GM23338 (cell line): ENCODE measurements at regions not wholly inside any gene's neighbourhood (a gene's known extent, or its start where the extent isn't known, plus 50 kb on each side); places are given as distances from the start of the nearest gene placed in this dataset.

Experiments
- ATAC-seq: fragments of 200-7000 bp; cut with Tn5 transposase; 3 replicates; pipeline ENCODE4 v1.9.1; 2020
- DNase-seq: peaks from one replicate; pipeline ENCODE4 v3.0.0-alpha.2; 2015; ENCODE audit warnings: low spot score
- H2AFZ ChIP-seq: fragments of 200-600 bp; sonication (generic); 2 replicates; pipeline ENCODE4 v1.8.0; 2016; ENCODE audit warnings: antibody characterized with exemption, mild to moderate bottlenecking, moderate library complexity
- H3F3A ChIP-seq: fragments of 200-600 bp; sonication (generic); replicated peaks from 2 replicates; pipeline ENCODE4 v1.8.0; 2017; ENCODE audit warnings: antibody characterized with exemption, mixed run types, low read depth
- H3K27ac ChIP-seq: fragments of 200-600 bp; sonication (generic); 2 replicates; pipeline ENCODE4 v1.6.1; 2016; ENCODE audit warnings: low read depth
- H3K27me3 ChIP-seq: fragments of 200-600 bp; sonication (generic); 2 replicates; pipeline ENCODE4 v1.8.0; 2016; ENCODE audit warnings: mild to moderate bottlenecking, mixed run types, moderate library complexity; ENCODE audit not compliant: insufficient read depth
- H3K36me3 ChIP-seq: fragments of 200-600 bp; sonication (generic); 2 replicates; pipeline ENCODE4 v1.8.0; 2016; ENCODE audit warnings: mild to moderate bottlenecking; ENCODE audit not compliant: insufficient read depth
- H3K4me1 ChIP-seq: fragments of 200-600 bp; sonication (generic); 2 replicates; pipeline ENCODE4 v1.8.0; 2016; ENCODE audit warnings: mild to moderate bottlenecking, moderate library complexity; ENCODE audit not compliant: insufficient read depth
- H3K4me2 ChIP-seq: fragments of 200-600 bp; sonication (generic); 2 replicates; pipeline ENCODE4 v1.7.1; 2017; ENCODE audit warnings: mixed run types
- H3K4me3 ChIP-seq: fragments of 200-600 bp; sonication (generic); 2 replicates; pipeline ENCODE4 v1.6.1; 2016; ENCODE audit warnings: mixed run types
- H3K79me2 ChIP-seq: fragments of 200-600 bp; sonication (generic); replicated peaks from 2 replicates; pipeline ENCODE4 v1.8.0; 2017; ENCODE audit warnings: mild to moderate bottlenecking; ENCODE audit not compliant: insufficient read depth
- H3K9me2 ChIP-seq: fragments of 200-600 bp; sonication (generic); 2 replicates; pipeline ENCODE4 v1.8.0; 2017; ENCODE audit not compliant: insufficient read depth
- H4K20me1 ChIP-seq: fragments of 200-600 bp; sonication (generic); replicated peaks from 2 replicates; pipeline ENCODE4 v1.8.0; 2017; ENCODE audit warnings: mild to moderate bottlenecking; ENCODE audit not compliant: insufficient read depth
- H3K27ac Mint-ChIP-seq: 2 replicates; pipeline ENCODE4 v1.8.0; 2020; ENCODE audit warnings: inconsistent platforms, mild to moderate bottlenecking, moderate library complexity, mixed read lengths
- H3K27me3 Mint-ChIP-seq: 3 replicates; pipeline ENCODE4 v1.8.0; 2022; ENCODE audit warnings: low read depth, mild to moderate bottlenecking, moderate library complexity, mixed read lengths, inconsistent platforms; ENCODE audit not compliant: insufficient read depth, poor library complexity
- H3K36me3 Mint-ChIP-seq: 3 replicates; pipeline ENCODE4 v1.8.0; 2021; ENCODE audit warnings: low read depth, mild to moderate bottlenecking, inconsistent platforms, moderate library complexity, mixed read lengths
- H3K4me1 Mint-ChIP-seq: 3 replicates; pipeline ENCODE4 v1.8.0; 2020; ENCODE audit warnings: mild to moderate bottlenecking, inconsistent platforms, mixed read lengths
- H3K4me3 Mint-ChIP-seq: 3 replicates; pipeline ENCODE4 v1.8.0; 2021; ENCODE audit warnings: moderate library complexity, mild to moderate bottlenecking, inconsistent platforms, mixed read lengths
- H3K9me3 Mint-ChIP-seq: 3 replicates; pipeline ENCODE4 v1.8.0; 2020; ENCODE audit warnings: moderate library complexity, mild to moderate bottlenecking, inconsistent platforms, mixed read lengths
- JUNB ChIP-seq: IDR thresholded peaks from one replicate; pipeline ENCODE4 v1.6.1; 2016; ENCODE audit warnings: antibody characterized with exemption; ENCODE audit not compliant: unreplicated experiment
- STAT1 ChIP-seq: IDR thresholded peaks from one replicate; pipeline ENCODE4 v1.6.1; 2016; ENCODE audit warnings: antibody characterized with exemption; ENCODE audit not compliant: unreplicated experiment
- ZNF114 ChIP-seq: fragments of 250-450 bp; sonication (Bioruptor Pico); IDR thresholded peaks from 2 replicates; pipeline ENCODE4 v1.5.0; 2020; ENCODE audit warnings: mild to moderate bottlenecking, moderate library complexity
- TF ChIP-seq, protein P1 (sequence below), 2 experiments: fragments of 200-600 bp in 1 of 2; sonication (generic) in 1 of 2; conservative IDR thresholded peaks; 2 replicates each; pipeline versions ENCODE4 v1.5.1 to v1.6.1; 2016 to 2017; ENCODE audit warnings: antibody characterized with exemption in 2 of 2, low read depth in 2 of 2, mild to moderate bottlenecking in 2 of 2, moderate library complexity in 1 of 2
- TF ChIP-seq, protein P2 (sequence below): fragments of 250-450 bp; sonication (Bioruptor Pico); IDR thresholded peaks from 2 replicates; pipeline ENCODE4 v1.5.0; 2020; ENCODE audit warnings: mild to moderate bottlenecking, moderate library complexity
- TF ChIP-seq, protein P3 (sequence below): IDR thresholded peaks from 2 replicates; pipeline ENCODE4 v1.6.1; 2016; ENCODE audit warnings: antibody characterized with exemption

DNA sequence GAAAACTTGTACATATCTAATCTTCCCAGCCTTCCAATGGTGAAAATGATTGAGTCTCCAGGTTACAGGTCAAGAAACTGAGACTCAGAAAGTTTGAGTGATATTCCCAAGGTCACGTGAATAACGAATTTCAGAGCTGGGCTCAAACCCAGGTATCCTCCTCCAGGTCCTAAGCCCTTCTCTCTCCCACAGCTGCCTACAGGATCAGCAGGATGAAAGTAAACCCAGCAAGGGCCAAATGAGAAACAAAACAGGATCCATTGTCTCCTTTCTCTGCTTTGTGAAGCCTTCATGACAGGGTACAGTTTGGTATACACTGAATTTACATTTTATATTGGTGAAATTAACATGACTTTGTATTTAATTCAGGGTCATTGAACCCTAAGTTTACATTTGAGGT lies 208.1 kb downstream of the RBM26 start:
- Histone ChIP-seq H3K79me2 (no peaks in the 10 kb centered on the region), H3K4me2 (peak overlapping the region; percentile 28; the same call in 1 of the 2 replicates), H3F3A (no peaks in the 10 kb centered on the region), H3K27me3 (no peaks in the 10 kb centered on the region), H2AFZ (no peak overlapping the region), H4K20me1 (no peaks in the 10 kb centered on the region), H3K27ac (no peak overlapping the region), H3K9me2 (no peaks in the 10 kb centered on the region), H3K36me3 (no peaks in the 10 kb centered on the region), H3K4me1 (peaks cover 21% of the 10 kb centered on the region), H3K4me3 (no peak overlapping the region)
- no peaks in the 10 kb centered on the region for H3K9me3 Mint-ChIP-seq
- H3K4me3 Mint-ChIP-seq = no peak overlapping the region
- peaks cover 3% of the 10 kb centered on the region for H3K27me3 Mint-ChIP-seq
- H3K4me1 Mint-ChIP-seq = peaks cover 19% of the 10 kb centered on the region
- no peaks in the 10 kb centered on the region for H3K36me3 Mint-ChIP-seq
- 0 out of 2 replicates have a peak, but pooled peaks have one; percentile 16 for TF ChIP-seq ZNF114 (CRISPR knock-in tag)
- TF ChIP-seq, protein P1, sequence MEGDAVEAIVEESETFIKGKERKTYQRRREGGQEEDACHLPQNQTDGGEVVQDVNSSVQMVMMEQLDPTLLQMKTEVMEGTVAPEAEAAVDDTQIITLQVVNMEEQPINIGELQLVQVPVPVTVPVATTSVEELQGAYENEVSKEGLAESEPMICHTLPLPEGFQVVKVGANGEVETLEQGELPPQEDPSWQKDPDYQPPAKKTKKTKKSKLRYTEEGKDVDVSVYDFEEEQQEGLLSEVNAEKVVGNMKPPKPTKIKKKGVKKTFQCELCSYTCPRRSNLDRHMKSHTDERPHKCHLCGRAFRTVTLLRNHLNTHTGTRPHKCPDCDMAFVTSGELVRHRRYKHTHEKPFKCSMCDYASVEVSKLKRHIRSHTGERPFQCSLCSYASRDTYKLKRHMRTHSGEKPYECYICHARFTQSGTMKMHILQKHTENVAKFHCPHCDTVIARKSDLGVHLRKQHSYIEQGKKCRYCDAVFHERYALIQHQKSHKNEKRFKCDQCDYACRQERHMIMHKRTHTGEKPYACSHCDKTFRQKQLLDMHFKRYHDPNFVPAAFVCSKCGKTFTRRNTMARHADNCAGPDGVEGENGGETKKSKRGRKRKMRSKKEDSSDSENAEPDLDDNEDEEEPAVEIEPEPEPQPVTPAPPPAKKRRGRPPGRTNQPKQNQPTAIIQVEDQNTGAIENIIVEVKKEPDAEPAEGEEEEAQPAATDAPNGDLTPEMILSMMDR (conservative IDR thresholded peaks at IDR 0.05; ENCODE audit: low read depth in 2 of 2) = no peak
- TF ChIP-seq, protein P2, sequence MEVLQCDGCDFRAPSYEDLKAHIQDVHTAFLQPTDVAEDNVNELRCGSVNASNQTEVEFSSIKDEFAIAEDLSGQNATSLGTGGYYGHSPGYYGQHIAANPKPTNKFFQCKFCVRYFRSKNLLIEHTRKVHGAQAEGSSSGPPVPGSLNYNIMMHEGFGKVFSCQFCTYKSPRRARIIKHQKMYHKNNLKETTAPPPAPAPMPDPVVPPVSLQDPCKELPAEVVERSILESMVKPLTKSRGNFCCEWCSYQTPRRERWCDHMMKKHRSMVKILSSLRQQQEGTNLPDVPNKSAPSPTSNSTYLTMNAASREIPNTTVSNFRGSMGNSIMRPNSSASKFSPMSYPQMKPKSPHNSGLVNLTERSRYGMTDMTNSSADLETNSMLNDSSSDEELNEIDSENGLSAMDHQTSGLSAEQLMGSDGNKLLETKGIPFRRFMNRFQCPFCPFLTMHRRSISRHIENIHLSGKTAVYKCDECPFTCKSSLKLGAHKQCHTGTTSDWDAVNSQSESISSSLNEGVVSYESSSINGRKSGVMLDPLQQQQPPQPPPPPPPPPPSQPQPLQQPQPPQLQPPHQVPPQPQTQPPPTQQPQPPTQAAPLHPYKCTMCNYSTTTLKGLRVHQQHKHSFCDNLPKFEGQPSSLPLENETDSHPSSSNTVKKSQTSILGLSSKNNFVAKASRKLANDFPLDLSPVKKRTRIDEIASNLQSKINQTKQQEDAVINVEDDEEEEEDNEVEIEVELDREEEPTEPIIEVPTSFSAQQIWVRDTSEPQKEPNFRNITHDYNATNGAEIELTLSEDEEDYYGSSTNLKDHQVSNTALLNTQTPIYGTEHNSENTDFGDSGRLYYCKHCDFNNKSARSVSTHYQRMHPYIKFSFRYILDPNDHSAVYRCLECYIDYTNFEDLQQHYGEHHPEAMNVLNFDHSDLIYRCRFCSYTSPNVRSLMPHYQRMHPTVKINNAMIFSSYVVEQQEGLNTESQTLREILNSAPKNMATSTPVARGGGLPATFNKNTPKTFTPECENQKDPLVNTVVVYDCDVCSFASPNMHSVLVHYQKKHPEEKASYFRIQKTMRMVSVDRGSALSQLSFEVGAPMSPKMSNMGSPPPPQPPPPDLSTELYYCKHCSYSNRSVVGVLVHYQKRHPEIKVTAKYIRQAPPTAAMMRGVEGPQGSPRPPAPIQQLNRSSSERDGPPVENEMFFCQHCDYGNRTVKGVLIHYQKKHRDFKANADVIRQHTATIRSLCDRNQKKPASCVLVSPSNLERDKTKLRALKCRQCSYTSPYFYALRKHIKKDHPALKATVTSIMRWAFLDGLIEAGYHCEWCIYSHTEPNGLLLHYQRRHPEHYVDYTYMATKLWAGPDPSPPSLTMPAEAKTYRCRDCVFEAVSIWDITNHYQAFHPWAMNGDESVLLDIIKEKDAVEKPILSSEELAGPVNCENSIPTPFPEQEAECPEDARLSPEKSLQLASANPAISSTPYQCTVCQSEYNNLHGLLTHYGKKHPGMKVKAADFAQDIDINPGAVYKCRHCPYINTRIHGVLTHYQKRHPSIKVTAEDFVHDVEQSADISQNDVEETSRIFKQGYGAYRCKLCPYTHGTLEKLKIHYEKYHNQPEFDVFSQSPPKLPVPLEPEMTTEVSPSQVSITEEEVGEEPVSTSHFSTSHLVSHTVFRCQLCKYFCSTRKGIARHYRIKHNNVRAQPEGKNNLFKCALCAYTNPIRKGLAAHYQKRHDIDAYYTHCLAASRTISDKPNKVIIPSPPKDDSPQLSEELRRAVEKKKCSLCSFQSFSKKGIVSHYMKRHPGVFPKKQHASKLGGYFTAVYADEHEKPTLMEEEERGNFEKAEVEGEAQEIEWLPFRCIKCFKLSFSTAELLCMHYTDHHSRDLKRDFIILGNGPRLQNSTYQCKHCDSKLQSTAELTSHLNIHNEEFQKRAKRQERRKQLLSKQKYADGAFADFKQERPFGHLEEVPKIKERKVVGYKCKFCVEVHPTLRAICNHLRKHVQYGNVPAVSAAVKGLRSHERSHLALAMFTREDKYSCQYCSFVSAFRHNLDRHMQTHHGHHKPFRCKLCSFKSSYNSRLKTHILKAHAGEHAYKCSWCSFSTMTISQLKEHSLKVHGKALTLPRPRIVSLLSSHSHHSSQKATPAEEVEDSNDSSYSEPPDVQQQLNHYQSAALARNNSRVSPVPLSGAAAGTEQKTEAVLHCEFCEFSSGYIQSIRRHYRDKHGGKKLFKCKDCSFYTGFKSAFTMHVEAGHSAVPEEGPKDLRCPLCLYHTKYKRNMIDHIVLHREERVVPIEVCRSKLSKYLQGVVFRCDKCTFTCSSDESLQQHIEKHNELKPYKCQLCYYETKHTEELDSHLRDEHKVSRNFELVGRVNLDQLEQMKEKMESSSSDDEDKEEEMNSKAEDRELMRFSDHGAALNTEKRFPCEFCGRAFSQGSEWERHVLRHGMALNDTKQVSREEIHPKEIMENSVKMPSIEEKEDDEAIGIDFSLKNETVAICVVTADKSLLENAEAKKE (CRISPR knock-in tag) = peak; percentile 86
- TF ChIP-seq STAT1 = no peak
- ATAC-seq (peak; percentile 95), DNase-seq (peak; percentile 36)
- H3K27ac Mint-ChIP-seq = no peak overlapping the region

DNA sequence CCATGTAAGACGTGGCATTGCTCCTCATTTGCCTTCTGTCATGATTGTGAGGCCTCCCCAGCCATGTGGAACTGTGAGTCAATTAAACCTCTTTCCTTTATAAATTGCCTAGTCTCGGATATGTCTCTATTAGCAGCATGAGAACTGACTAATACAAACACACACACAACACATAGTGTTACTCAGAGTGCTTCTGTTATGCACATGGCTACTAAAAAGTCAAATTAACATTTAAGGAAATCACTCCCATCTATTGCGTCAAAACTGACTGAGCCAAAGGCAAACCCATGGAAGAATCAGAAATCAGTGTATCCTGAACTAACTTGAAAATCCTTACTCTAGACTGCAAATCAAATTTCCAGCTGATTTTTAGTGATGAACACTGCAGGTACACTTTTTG lies 209.2 kb downstream of the RBM26 start:
- no peaks in the 10 kb centered on the region for H3K9me3 Mint-ChIP-seq
- H3K9me2 ChIP-seq = no peaks in the 10 kb centered on the region; the same call in 1 of the 2 replicates
- H3K4me2 ChIP-seq = no peak overlapping the region
- no peak overlapping the region for H3K4me3 ChIP-seq
- H4K20me1 ChIP-seq = no peaks in the 10 kb centered on the region
- H3K27me3 Mint-ChIP-seq = peaks cover 3% of the 10 kb centered on the region
- H3K27me3 ChIP-seq = no peaks in the 10 kb centered on the region
- peaks cover 19% of the 10 kb centered on the region for H3K4me1 Mint-ChIP-seq
- H3F3A ChIP-seq = no peaks in the 10 kb centered on the region
- H3K4me3 Mint-ChIP-seq = no peak overlapping the region
- H3K36me3 ChIP-seq = no peaks in the 10 kb centered on the region
- H3K36me3 Mint-ChIP-seq = no peaks in the 10 kb centered on the region
- H2AFZ ChIP-seq = 0 out of 2 replicates have a peak overlapping the region, but pooled peaks have one; percentile 9
- ATAC-seq (no peak), DNase-seq (no peak)
- no peak overlapping the region for H3K27ac Mint-ChIP-seq
- H3K4me1 ChIP-seq = peaks cover 21% of the 10 kb centered on the region
- H3K79me2 ChIP-seq = no peaks in the 10 kb centered on the region
- H3K27ac ChIP-seq = no peak overlapping the region
- TF ChIP-seq JUNB (no peak), STAT1 (no peak)
- TF ChIP-seq, protein P3, sequence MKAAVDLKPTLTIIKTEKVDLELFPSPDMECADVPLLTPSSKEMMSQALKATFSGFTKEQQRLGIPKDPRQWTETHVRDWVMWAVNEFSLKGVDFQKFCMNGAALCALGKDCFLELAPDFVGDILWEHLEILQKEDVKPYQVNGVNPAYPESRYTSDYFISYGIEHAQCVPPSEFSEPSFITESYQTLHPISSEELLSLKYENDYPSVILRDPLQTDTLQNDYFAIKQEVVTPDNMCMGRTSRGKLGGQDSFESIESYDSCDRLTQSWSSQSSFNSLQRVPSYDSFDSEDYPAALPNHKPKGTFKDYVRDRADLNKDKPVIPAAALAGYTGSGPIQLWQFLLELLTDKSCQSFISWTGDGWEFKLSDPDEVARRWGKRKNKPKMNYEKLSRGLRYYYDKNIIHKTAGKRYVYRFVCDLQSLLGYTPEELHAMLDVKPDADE = no peak
